ENCODE measurements at regions not wholly inside any gene's neighbourhood (a gene's known extent, or its start where the extent isn't known, plus 50 kb on each side); places are given as distances from the start of the nearest gene placed in this dataset.

DNA sequence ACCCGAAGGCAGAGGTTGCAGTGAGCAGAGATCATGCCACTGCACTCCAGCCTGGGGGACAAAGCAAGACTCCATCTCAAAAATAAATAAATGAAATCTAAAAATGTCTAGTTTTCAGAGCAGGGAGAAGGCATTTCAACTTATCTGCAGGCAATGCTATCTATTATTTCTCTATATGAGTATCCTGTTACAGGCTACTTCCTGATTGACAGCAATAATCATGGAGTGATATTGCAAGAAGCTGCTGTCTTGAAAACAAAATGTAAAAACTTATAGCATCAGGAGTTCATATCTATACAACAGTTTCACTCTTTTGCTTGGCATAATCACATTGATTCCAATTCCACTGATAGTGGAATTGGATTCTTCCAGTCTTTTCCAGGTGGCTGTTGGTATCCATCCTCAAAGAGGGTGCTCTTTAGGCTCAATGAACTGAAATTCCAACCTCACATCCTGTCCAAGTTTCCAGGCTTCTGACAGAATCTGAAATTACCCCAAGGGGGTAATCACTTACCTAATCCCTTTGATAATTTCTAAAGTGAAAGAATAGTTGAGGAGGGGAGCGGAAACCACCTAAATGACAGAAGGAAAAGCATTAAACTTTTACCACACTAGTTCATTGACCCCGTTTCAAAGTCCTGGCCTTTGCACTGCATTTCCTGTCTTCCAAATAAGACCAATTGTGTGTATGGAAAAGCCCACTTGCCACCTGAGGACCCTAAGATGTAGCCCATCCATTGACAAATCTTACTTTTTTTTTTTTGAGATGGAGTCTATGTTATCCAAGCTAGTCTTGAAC is 107.6 kb downstream of the GLUL start:
- TF ChIP-seq, protein P1, sequence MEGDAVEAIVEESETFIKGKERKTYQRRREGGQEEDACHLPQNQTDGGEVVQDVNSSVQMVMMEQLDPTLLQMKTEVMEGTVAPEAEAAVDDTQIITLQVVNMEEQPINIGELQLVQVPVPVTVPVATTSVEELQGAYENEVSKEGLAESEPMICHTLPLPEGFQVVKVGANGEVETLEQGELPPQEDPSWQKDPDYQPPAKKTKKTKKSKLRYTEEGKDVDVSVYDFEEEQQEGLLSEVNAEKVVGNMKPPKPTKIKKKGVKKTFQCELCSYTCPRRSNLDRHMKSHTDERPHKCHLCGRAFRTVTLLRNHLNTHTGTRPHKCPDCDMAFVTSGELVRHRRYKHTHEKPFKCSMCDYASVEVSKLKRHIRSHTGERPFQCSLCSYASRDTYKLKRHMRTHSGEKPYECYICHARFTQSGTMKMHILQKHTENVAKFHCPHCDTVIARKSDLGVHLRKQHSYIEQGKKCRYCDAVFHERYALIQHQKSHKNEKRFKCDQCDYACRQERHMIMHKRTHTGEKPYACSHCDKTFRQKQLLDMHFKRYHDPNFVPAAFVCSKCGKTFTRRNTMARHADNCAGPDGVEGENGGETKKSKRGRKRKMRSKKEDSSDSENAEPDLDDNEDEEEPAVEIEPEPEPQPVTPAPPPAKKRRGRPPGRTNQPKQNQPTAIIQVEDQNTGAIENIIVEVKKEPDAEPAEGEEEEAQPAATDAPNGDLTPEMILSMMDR (IDR thresholded peaks at IDR 0.05; ENCODE audit: control extremely low read depth, extremely low read depth, low read depth, missing control alignments), result no peak
- ChIA-PET CTCF (interaction anchor here (1.5 kb wide), 1 partner anchor 28 kb away, joined by 4 read pairs; no protein-coding TSS in a partner anchor), POLR2A (no interaction called here)
- DNase-seq (ENCODE audit: extremely low spot score), result no peak

DNA sequence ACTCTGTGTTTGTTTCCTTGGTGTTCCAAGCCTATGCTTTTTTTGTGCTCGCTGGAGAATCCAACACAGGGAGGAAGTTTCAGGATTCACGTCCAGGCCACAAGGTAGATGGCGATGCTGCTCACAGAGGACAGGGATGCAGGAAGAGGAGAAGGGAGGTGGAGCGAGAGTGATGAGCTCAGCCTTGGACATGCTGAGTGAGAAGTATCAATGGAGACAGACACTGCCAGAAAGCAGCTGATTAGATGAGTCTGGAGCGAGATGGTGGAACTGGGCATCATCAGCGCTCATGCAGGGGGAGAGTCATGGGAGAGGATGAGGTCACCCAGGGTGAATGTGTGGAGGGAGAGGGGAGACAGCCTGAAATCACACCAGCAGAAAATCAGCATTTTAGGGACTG is 110.0 kb downstream of the GLUL start:
- CTCF ChIA-PET, result interaction anchor here (1.2 to 1.5 kb wide), 3 partner anchors 8 to 138 kb away, joined by 3 to 4 read pairs (median 3); no protein-coding TSS in a partner anchor
- POLR2A ChIA-PET, result no interaction called here

DNA sequence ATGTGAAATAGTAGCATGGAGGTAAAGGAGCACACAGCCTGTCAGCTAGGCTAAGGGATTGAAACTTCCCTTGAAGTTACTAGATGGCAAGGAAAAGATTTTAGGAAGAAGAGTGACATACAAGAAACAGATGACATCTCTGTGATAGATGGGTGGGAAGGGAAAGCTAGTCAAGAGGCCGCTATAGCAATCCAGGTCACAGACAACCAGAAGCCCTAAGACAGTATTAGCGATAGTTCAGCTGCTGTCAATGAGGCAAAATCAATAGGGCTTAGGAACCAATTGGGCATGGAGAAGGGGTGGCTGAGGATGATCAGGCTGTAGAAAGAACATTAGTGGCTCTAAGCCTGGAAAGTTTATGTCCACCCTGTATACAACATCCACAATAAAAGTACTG is 111.1 kb downstream of the GLUL start:
- ChIA-PET POLR2A (no interaction called here), CTCF (interaction anchor here (1.2 to 1.5 kb wide), 3 partner anchors 9 to 137 kb away, joined by 3 to 4 read pairs (median 3); no protein-coding TSS in a partner anchor)
- TF ChIP-seq, protein P1 (IDR thresholded peaks at IDR 0.05; ENCODE audit: control extremely low read depth, extremely low read depth, low read depth, missing control alignments), result no peak
- no peak for DNase-seq (ENCODE audit: extremely low spot score)

More for the DNA sequence above, 110.0 kb downstream of the GLUL start:
- no peak for DNase-seq (ENCODE audit: extremely low spot score)
- TF ChIP-seq, protein P1 (IDR thresholded peaks at IDR 0.05; ENCODE audit: control extremely low read depth, extremely low read depth, low read depth, missing control alignments), result no peak

DNA sequence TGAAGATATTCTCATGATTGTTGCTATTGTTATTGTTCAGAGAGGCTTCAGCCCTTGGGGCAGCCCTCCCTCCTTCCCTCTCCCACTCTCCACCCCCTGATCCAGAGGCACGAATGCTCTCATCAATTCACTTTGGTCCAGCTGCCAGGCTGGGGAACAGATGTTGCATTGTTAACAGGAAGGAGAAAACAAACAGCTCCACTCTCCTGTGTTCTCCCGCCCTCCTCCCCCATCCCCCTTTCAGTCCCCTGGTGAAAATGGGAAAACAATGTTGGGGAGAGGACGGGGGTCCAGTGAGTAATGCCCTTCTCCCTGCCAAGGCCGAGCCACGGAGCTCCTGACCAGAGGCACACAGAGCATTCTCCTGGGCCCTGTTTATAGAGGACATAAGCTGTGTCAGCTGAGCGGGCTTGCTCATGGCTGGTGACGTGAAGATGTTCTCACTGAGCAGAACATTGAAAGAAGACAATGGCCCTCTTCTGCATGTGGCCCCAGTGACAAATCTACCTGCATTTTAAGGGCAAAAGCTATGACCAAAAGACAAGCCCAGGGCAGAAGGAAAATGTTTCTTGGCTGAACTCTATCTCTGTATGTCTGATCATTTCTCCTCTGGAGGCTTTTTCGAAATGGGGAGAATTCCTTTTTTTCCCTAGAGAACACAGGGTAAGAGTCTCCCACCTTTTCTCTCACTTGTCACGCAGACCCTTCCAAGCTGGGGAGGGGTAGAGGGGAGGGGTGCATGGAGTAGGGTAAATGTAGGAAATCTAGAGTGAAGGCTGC is 111.7 kb downstream of the GLUL start:
- ChIA-PET POLR2A (no interaction called here), CTCF (interaction anchor here (1.5 kb wide), 1 partner anchor 12 kb away, joined by 3 read pairs; no protein-coding TSS in a partner anchor)
- TF ChIP-seq, protein P1 (IDR thresholded peaks at IDR 0.05; ENCODE audit: control extremely low read depth, extremely low read depth, low read depth, missing control alignments), result no peak
- no peak for DNase-seq (ENCODE audit: extremely low spot score)

GRCh38 chr1:182279302-182279701 is 112.3 kb downstream of the GLUL start:
- POLR2A ChIA-PET, result no interaction called here
- CTCF ChIA-PET, result interaction anchor here (0.7 kb wide), 1 partner anchor 8 kb away, joined by 3 read pairs; no protein-coding TSS in a partner anchor
- TF ChIP-seq, protein P1 (IDR thresholded peaks at IDR 0.05; ENCODE audit: control extremely low read depth, extremely low read depth, low read depth, missing control alignments), result no peak
- no peak for DNase-seq (ENCODE audit: extremely low spot score)

Data from GM10248 (cell line).